ENCODE measurements at regions not wholly inside any gene's neighbourhood (a gene's known extent, or its start where the extent isn't known, plus 50 kb on each side); places are given as distances from the start of the nearest gene placed in this dataset.
"Not testable (repeated sequence)": the region's sequence is repeated elsewhere in the genome, so short reads cannot be mapped to it uniquely, and the experiment has no call there.

DNA sequence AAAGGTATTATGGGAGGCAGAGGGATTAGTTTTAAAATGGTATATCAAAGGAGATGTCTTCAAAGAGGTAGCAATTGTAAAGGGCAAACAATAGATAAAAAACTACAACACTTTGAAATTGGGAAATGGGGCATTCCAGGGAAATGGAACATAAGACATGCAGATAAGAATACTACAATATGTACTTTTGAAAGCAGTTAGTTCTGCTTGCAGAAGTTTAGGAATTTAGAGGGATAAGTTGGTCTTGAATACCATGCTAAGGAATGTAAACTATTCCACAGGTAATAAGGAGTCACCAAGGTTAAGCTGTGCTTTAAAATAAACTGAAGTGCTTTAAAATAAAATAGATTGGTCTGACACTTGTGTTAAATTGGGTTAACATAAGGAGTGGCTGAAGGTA is 571.7 kb upstream of the ACVR2A start:
- Histone ChIP-seq H2AFZ (ENCODE audit: low read depth, low read length) (no peak overlapping the region), H3K9ac (ENCODE audit: low read length) (no peak overlapping the region), H4K91ac (ENCODE audit: low read length) (no peak overlapping the region), H4K8ac (ENCODE audit: low read length) (no peak overlapping the region), H3K18ac (ENCODE audit: low read depth in 1 of 2, low read length in 2 of 2) (no peak overlapping the region), H2BK120ac (ENCODE audit: low read depth, low read length) (no peak overlapping the region), H3K4me3 (ENCODE audit: insufficient read depth in 1 of 2, low read depth in 1 of 2, low read length in 2 of 2) (no peak overlapping the region), H3K27ac (ENCODE audit: low read length, poor library complexity, severe bottlenecking) (no peak overlapping the region), H2BK5ac (ENCODE audit: low read depth, low read length, poor library complexity, severe bottlenecking) (no peak overlapping the region), H2BK12ac (ENCODE audit: low read length in 2 of 2) (no peak overlapping the region), H3K4me2 (ENCODE audit: low read length, poor library complexity, severe bottlenecking) (no peak overlapping the region), H3K14ac (ENCODE audit: low read length in 2 of 2) (no peak overlapping the region), H2AK5ac (ENCODE audit: low read length, severe bottlenecking) (no peak overlapping the region), H3K4ac (ENCODE audit: low read depth in 1 of 2, low read length in 2 of 2) (no peak overlapping the region), H3K23ac (ENCODE audit: low read length in 2 of 2) (no peak overlapping the region), H2BK15ac (ENCODE audit: low read depth, poor library complexity, severe bottlenecking) (no peak overlapping the region), H3K27me3 (ENCODE audit: control insufficient read depth in 1 of 2, insufficient read depth in 1 of 2, low read length in 2 of 2) (no peaks in the 10 kb centered on the region), H3K4me1 (ENCODE audit: control insufficient read depth, insufficient read depth, low read depth, low read length) (no peaks in the 10 kb centered on the region), H3K36me3 (ENCODE audit: control insufficient read depth in 1 of 2, insufficient read depth in 2 of 2, low read depth in 1 of 2, low read length in 2 of 2) (no peaks in the 10 kb centered on the region), H3K9me3 (ENCODE audit: control insufficient read depth, low read length) (peaks cover 18% of the 10 kb centered on the region), H3K79me1 (replicated peaks; ENCODE audit: low read length, poor library complexity, severe bottlenecking) (no peaks in the 10 kb centered on the region)
- DNase-seq, result no peak

DNA sequence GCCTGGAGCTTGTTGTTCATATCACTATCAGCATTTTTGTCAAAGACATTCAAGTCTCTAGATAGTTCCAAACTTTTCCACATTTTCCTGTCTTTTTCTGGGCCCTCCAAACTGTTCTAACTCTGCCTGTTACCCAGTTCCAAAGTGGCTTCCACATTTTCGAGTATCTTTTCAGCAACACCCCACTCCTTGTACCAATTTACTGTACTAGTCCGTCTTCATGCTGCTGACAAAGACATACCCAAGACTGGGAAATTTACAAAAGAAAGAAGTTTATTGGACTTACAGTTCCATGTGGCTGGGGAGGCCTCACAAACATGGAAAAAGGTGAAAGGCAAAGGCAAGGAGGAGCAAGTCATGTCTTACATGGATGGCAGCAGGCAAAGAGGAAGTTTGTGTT is 575.2 kb upstream of the ACVR2A start:
- not testable (repeated sequence) for H3K4ac ChIP-seq (ENCODE audit: low read depth in 1 of 2, low read length in 2 of 2); H2BK12ac ChIP-seq (ENCODE audit: low read length in 2 of 2); H3K36me3 ChIP-seq (ENCODE audit: control insufficient read depth in 1 of 2, insufficient read depth in 2 of 2, low read depth in 1 of 2, low read length in 2 of 2); H3K4me1 ChIP-seq (ENCODE audit: control insufficient read depth, insufficient read depth, low read depth, low read length); H2BK5ac ChIP-seq (ENCODE audit: low read depth, low read length, poor library complexity, severe bottlenecking); H4K91ac ChIP-seq (ENCODE audit: low read length); H2AFZ ChIP-seq (ENCODE audit: low read depth, low read length); H3K18ac ChIP-seq (ENCODE audit: low read depth in 1 of 2, low read length in 2 of 2); DNase-seq; H3K14ac ChIP-seq (ENCODE audit: low read length in 2 of 2); H4K8ac ChIP-seq (ENCODE audit: low read length); H3K4me3 ChIP-seq (ENCODE audit: insufficient read depth in 1 of 2, low read depth in 1 of 2, low read length in 2 of 2); H2AK5ac ChIP-seq (ENCODE audit: low read length, severe bottlenecking); H2BK15ac ChIP-seq (ENCODE audit: low read depth, poor library complexity, severe bottlenecking); H3K9ac ChIP-seq (ENCODE audit: low read length); H3K4me2 ChIP-seq (ENCODE audit: low read length, poor library complexity, severe bottlenecking); H3K27ac ChIP-seq (ENCODE audit: low read length, poor library complexity, severe bottlenecking); H3K23ac ChIP-seq (ENCODE audit: low read length in 2 of 2); H2BK120ac ChIP-seq (ENCODE audit: low read depth, low read length); H3K79me1 ChIP-seq (replicated peaks; ENCODE audit: low read length, poor library complexity, severe bottlenecking); H3K27me3 ChIP-seq (ENCODE audit: control insufficient read depth in 1 of 2, insufficient read depth in 1 of 2, low read length in 2 of 2)
- peaks cover 34% of the 10 kb centered on the region for H3K9me3 ChIP-seq (ENCODE audit: control insufficient read depth, low read length)
- 83% methylated on average over 1 of the region's 2 CpGs for WGBS

DNA sequence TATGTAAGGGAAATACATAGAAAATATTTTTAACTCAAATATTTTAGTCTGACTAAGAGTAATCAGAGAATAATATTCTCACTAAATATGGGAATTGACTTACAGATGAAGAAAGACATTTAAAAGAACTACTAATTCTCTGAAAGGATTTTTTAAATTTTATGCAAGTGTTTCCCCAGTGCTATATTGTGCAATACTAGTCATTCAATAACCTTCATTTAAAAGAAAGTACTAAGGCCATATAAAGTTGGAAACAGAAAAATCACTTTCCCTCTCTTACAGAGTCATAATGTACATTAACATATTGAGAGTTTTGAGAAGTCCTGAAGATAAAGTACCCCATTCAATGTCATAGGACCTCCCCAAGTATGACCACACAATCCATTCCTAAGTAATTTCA is 584.6 kb upstream of the ACVR2A start:
- no peak overlapping the region for H4K91ac ChIP-seq (ENCODE audit: low read length)
- H2BK15ac ChIP-seq (ENCODE audit: low read depth, poor library complexity, severe bottlenecking), result no peak overlapping the region
- no peak overlapping the region for H3K4ac ChIP-seq (ENCODE audit: low read depth in 1 of 2, low read length in 2 of 2)
- no peaks in the 10 kb centered on the region for H3K36me3 ChIP-seq (ENCODE audit: control insufficient read depth in 1 of 2, insufficient read depth in 2 of 2, low read depth in 1 of 2, low read length in 2 of 2)
- H3K4me2 ChIP-seq (ENCODE audit: low read length, poor library complexity, severe bottlenecking), result no peak overlapping the region
- H2BK120ac ChIP-seq (ENCODE audit: low read depth, low read length), result no peak overlapping the region
- H3K4me1 ChIP-seq (ENCODE audit: control insufficient read depth, insufficient read depth, low read depth, low read length), result no peaks in the 10 kb centered on the region
- H3K18ac ChIP-seq (ENCODE audit: low read depth in 1 of 2, low read length in 2 of 2), result no peak overlapping the region
- H2AFZ ChIP-seq (ENCODE audit: low read depth, low read length), result no peak overlapping the region
- H2AK5ac ChIP-seq (ENCODE audit: low read length, severe bottlenecking), result no peak overlapping the region
- H3K4me3 ChIP-seq (ENCODE audit: insufficient read depth in 1 of 2, low read depth in 1 of 2, low read length in 2 of 2), result no peak overlapping the region
- no peak overlapping the region for H4K8ac ChIP-seq (ENCODE audit: low read length)
- H3K9ac ChIP-seq (ENCODE audit: low read length), result no peak overlapping the region
- no peak overlapping the region for H3K14ac ChIP-seq (ENCODE audit: low read length in 2 of 2)
- H3K23ac ChIP-seq (ENCODE audit: low read length in 2 of 2), result no peak overlapping the region
- no peak overlapping the region for H2BK5ac ChIP-seq (ENCODE audit: low read depth, low read length, poor library complexity, severe bottlenecking)
- H3K9me3 ChIP-seq (ENCODE audit: control insufficient read depth, low read length), result peaks cover 13% of the 10 kb centered on the region
- no peak for DNase-seq
- H3K27me3 ChIP-seq (ENCODE audit: control insufficient read depth in 1 of 2, insufficient read depth in 1 of 2, low read length in 2 of 2), result no peaks in the 10 kb centered on the region
- H3K27ac ChIP-seq (ENCODE audit: low read length, poor library complexity, severe bottlenecking), result no peak overlapping the region
- no peak overlapping the region for H2BK12ac ChIP-seq (ENCODE audit: low read length in 2 of 2)
- no peaks in the 10 kb centered on the region for H3K79me1 ChIP-seq (replicated peaks; ENCODE audit: low read length, poor library complexity, severe bottlenecking)

DNA sequence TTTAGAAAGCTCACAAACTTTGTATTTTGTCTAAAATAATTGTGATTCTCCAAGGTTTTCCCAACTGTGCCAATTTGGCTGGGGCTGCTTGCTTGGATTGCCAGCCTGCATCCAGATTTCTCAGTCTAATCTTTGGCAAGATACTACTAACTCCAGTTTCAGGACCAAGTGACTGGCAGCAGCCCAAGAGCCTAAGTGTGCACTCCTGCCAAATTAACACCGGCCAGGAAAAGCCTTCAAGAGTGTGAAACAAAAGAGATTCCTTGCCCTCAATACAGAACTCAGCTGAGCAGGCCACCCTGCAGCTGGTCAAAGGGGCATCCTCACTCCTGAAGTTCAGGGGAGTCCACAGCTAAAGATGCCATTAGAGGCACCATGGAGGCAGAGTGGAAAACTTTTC is 589.0 kb upstream of the ACVR2A start:
- no peak overlapping the region for H3K4me3 ChIP-seq (ENCODE audit: insufficient read depth in 1 of 2, low read depth in 1 of 2, low read length in 2 of 2)
- H4K8ac ChIP-seq (ENCODE audit: low read length), result no peak overlapping the region
- peaks cover 16% of the 10 kb centered on the region for H3K9me3 ChIP-seq (ENCODE audit: control insufficient read depth, low read length)
- H3K27me3 ChIP-seq (ENCODE audit: control insufficient read depth in 1 of 2, insufficient read depth in 1 of 2, low read length in 2 of 2), result no peaks in the 10 kb centered on the region
- no peak overlapping the region for H3K14ac ChIP-seq (ENCODE audit: low read length in 2 of 2)
- no peak overlapping the region for H3K27ac ChIP-seq (ENCODE audit: low read length, poor library complexity, severe bottlenecking)
- no peaks in the 10 kb centered on the region for H3K4me1 ChIP-seq (ENCODE audit: control insufficient read depth, insufficient read depth, low read depth, low read length)
- H2AK5ac ChIP-seq (ENCODE audit: low read length, severe bottlenecking), result no peak overlapping the region
- H3K4ac ChIP-seq (ENCODE audit: low read depth in 1 of 2, low read length in 2 of 2), result no peak overlapping the region
- no peak overlapping the region for H2BK15ac ChIP-seq (ENCODE audit: low read depth, poor library complexity, severe bottlenecking)
- H3K36me3 ChIP-seq (ENCODE audit: control insufficient read depth in 1 of 2, insufficient read depth in 2 of 2, low read depth in 1 of 2, low read length in 2 of 2), result no peaks in the 10 kb centered on the region
- H3K4me2 ChIP-seq (ENCODE audit: low read length, poor library complexity, severe bottlenecking), result no peak overlapping the region
- H3K23ac ChIP-seq (ENCODE audit: low read length in 2 of 2), result no peak overlapping the region
- H4K91ac ChIP-seq (ENCODE audit: low read length), result no peak overlapping the region
- 92% methylated on average over 1 of the region's 1 CpG for WGBS
- H2BK5ac ChIP-seq (ENCODE audit: low read depth, low read length, poor library complexity, severe bottlenecking), result no peak overlapping the region
- H2BK12ac ChIP-seq (ENCODE audit: low read length in 2 of 2), result no peak overlapping the region
- no peak overlapping the region for H3K9ac ChIP-seq (ENCODE audit: low read length)
- no peak overlapping the region for H3K18ac ChIP-seq (ENCODE audit: low read depth in 1 of 2, low read length in 2 of 2)
- H2AFZ ChIP-seq (ENCODE audit: low read depth, low read length), result no peak overlapping the region
- DNase-seq, result no peak
- H2BK120ac ChIP-seq (ENCODE audit: low read depth, low read length), result no peak overlapping the region
- H3K79me1 ChIP-seq (replicated peaks; ENCODE audit: low read length, poor library complexity, severe bottlenecking), result no peaks in the 10 kb centered on the region
